IMR-90 (cell line): ENCODE measurements at regions not wholly inside any gene's neighbourhood (a gene's known extent, or its start where the extent isn't known, plus 50 kb on each side); places are given as distances from the start of the nearest gene placed in this dataset.

Experiments used
- ATAC-seq: fragments of 200-7000 bp; cut with Tn5 transposase; 2 replicates; pipeline ENCODE4 v1.9.1; 2020; ENCODE audit warnings: low read depth, mild to moderate bottlenecking, moderate library complexity
- BruUV-seq: library from RNA; stranded (reverse); fragments of 400-500 nt; replicated peaks from 2 replicates; lab custom pipeline; 2021; lab: Mats Ljungman, UMichigan
- CTCF ChIA-PET: fragments of 300-600 bp; formaldehyde crosslinking; extraction: SDS; loops from one replicate; lab custom pipeline; 2021; ENCODE audit warnings: antibody characterized with exemption; lab: Yijun Ruan, JAX
- POLR2A ChIA-PET: fragments of 300-600 bp; sonication (Branson Sonifier 250); formaldehyde crosslinking; loops from one replicate; lab custom pipeline; 2022; ENCODE audit warnings: antibody characterized with exemption; ENCODE audit not compliant: unreplicated experiment; lab: Charles Lee
- DNase-seq: peaks from one replicate; pipeline ENCODE4 v3.0.0; 2013
- H2AFZ ChIP-seq: replicated peaks from 2 replicates; pipeline ENCODE3; 2013; ENCODE audit warnings: low read length, mild to moderate bottlenecking; ENCODE audit not compliant: poor library complexity
- H2AK5ac ChIP-seq: 2 replicates; pipeline ENCODE4 v1.6.1; 2013; ENCODE audit warnings: low read depth, low read length, inconsistent platforms
- H2AK9ac ChIP-seq: replicated peaks from 2 replicates; pipeline ENCODE3; 2013; ENCODE audit warnings: mild to moderate bottlenecking, low read depth, low read length, moderate library complexity; ENCODE audit not compliant: poor library complexity
- H2BK120ac ChIP-seq: 2 replicates; pipeline ENCODE4 v1.6.1; 2013; ENCODE audit warnings: low read depth, low read length, inconsistent platforms
- H2BK15ac ChIP-seq: 3 replicates; pipeline ENCODE4 v1.6.1; 2013; ENCODE audit warnings: low read depth, low read length, inconsistent platforms
- H2BK20ac ChIP-seq: 2 replicates; pipeline ENCODE4 v1.6.1; 2013; ENCODE audit warnings: low read depth, mild to moderate bottlenecking, inconsistent platforms, low read length, moderate library complexity
- H2BK5ac ChIP-seq: 2 replicates; pipeline ENCODE4 v1.6.1; 2013; ENCODE audit warnings: mild to moderate bottlenecking, low read depth, low read length, inconsistent platforms; ENCODE audit not compliant: poor library complexity, severe bottlenecking
- H3K14ac ChIP-seq: replicated peaks from 2 replicates; pipeline ENCODE4 v1.6.1; 2013; ENCODE audit warnings: low read depth, low read length, inconsistent platforms
- H3K18ac ChIP-seq: 2 replicates; pipeline ENCODE4 v1.6.1; 2013; ENCODE audit warnings: low read depth, low read length, control low read depth
- H3K23ac ChIP-seq: 2 replicates; pipeline ENCODE4 v1.6.1; 2013; ENCODE audit warnings: low read depth, low read length, inconsistent platforms
- H3K27ac ChIP-seq: 2 replicates; pipeline ENCODE4 v1.5.1; 2013; ENCODE audit warnings: mild to moderate bottlenecking, control low read depth, low read length; ENCODE audit not compliant: insufficient read depth
- H3K27me3 ChIP-seq: 2 replicates; pipeline ENCODE4 v1.6.1; 2013; ENCODE audit warnings: low read length; ENCODE audit not compliant: control insufficient read depth, insufficient read depth
- H3K36me3 ChIP-seq: 2 replicates; pipeline ENCODE4 v1.6.1; 2013; ENCODE audit warnings: low read length, mixed read lengths; ENCODE audit not compliant: control insufficient read depth, insufficient read depth
- H3K4ac ChIP-seq: 2 replicates; pipeline ENCODE4 v1.6.1; 2013; ENCODE audit warnings: low read depth, low read length, inconsistent platforms
- H3K4me1 ChIP-seq: 2 replicates; pipeline ENCODE4 v1.6.1; 2013; ENCODE audit warnings: low read length, mixed read lengths; ENCODE audit not compliant: control insufficient read depth, insufficient read depth
- H3K4me2 ChIP-seq: 2 replicates; pipeline ENCODE4 v1.6.1; 2013; ENCODE audit warnings: low read depth, mild to moderate bottlenecking, control low read depth, low read length, moderate library complexity
- H3K4me3 ChIP-seq: 2 replicates; pipeline ENCODE4 v1.5.1; 2013; ENCODE audit warnings: low read depth, mild to moderate bottlenecking, control low read depth, low read length, moderate library complexity; ENCODE audit not compliant: insufficient read depth
- H3K56ac ChIP-seq: 2 replicates; pipeline ENCODE4 v1.6.1; 2013; ENCODE audit warnings: low read length, inconsistent platforms; ENCODE audit not compliant: insufficient read depth; ENCODE audit errors: extremely low read depth
- H3K79me1 ChIP-seq, 2 experiments: 2 replicates each; pipeline ENCODE4 v1.6.1; 2013; ENCODE audit warnings: low read length in 2 of 2, inconsistent platforms in 1 of 2, low read depth in 1 of 2
- H3K9ac ChIP-seq: 2 replicates; pipeline ENCODE4 v1.6.1; 2013; ENCODE audit warnings: low read depth, low read length, control low read depth
- H3K9me1 ChIP-seq: 2 replicates; pipeline ENCODE4 v1.6.1; 2013; ENCODE audit warnings: low read length, inconsistent platforms; ENCODE audit not compliant: insufficient read depth
- H3K9me3 ChIP-seq: 2 replicates; pipeline ENCODE4 v1.6.1; 2013; ENCODE audit warnings: low read length; ENCODE audit not compliant: control insufficient read depth, insufficient read depth
- H4K20me1 ChIP-seq: 2 replicates; pipeline ENCODE4 v1.6.1; 2013; ENCODE audit warnings: low read length, inconsistent platforms; ENCODE audit not compliant: insufficient read depth
- H4K5ac ChIP-seq: 2 replicates; pipeline ENCODE4 v1.6.1; 2013; ENCODE audit warnings: mild to moderate bottlenecking, low read depth, low read length, control low read depth
- H4K8ac ChIP-seq, 2 experiments: 2 replicates each; pipeline ENCODE4 v1.6.1; 2013; ENCODE audit warnings: low read depth in 2 of 2, low read length in 2 of 2, control low read depth in 1 of 2, inconsistent platforms in 1 of 2
- H4K91ac ChIP-seq: 2 replicates; pipeline ENCODE4 v1.6.1; 2013; ENCODE audit warnings: low read depth, low read length, inconsistent platforms; ENCODE audit not compliant: insufficient read depth
- CEBPB ChIP-seq: IDR thresholded peaks from 2 replicates; pipeline ENCODE4 v1.6.1; 2012; ENCODE audit warnings: low read depth, low read length, improper control_type of control experiment
- CHD1 ChIP-seq: IDR thresholded peaks from 2 replicates; pipeline ENCODE4 v1.6.1; 2012; ENCODE audit warnings: low read depth, low read length, improper control_type of control experiment
- CTCF ChIP-seq: conservative IDR thresholded peaks from 2 replicates; pipeline ENCODE4 v1.5.1; 2012; ENCODE audit warnings: mild to moderate bottlenecking, low read depth, low read length, improper control_type of control experiment
- ELK1 ChIP-seq: fragments of 150-350 bp; IDR thresholded peaks from 2 replicates; pipeline ENCODE4 v1.6.1; 2016; ENCODE audit warnings: low read depth, mild to moderate bottlenecking, low read length, moderate library complexity, borderline replicate concordance
- FOS ChIP-seq: fragments of 150-350 bp; IDR thresholded peaks from 2 replicates; pipeline ENCODE4 v1.6.1; 2016; ENCODE audit warnings: low read depth, low read length
- MAZ ChIP-seq: IDR thresholded peaks from 2 replicates; pipeline ENCODE4 v1.6.1; 2012; ENCODE audit warnings: low read depth, mild to moderate bottlenecking, low read length, improper control_type of control experiment, moderate library complexity, borderline replicate concordance
- RCOR1 ChIP-seq: IDR thresholded peaks from 2 replicates; pipeline ENCODE4 v1.6.1; 2012; ENCODE audit warnings: mild to moderate bottlenecking, low read length, improper control_type of control experiment; ENCODE audit not compliant: insufficient replicate concordance
- RFX5 ChIP-seq: IDR thresholded peaks from 2 replicates; pipeline ENCODE4 v1.8.0; 2012; ENCODE audit warnings: low read depth, mild to moderate bottlenecking, low read length, moderate library complexity
- SMC3 ChIP-seq: fragments of 150-350 bp; IDR thresholded peaks from 2 replicates; pipeline ENCODE4 v1.6.1; 2016; ENCODE audit warnings: low read depth, mild to moderate bottlenecking, antibody characterized with exemption, low read length, moderate library complexity
- WGBS, 2 experiments: methylation state at CpG; one replicate each; pipeline versions ENCODE4 v1.1.5 to v1.1.7; 2013; ENCODE audit warnings: missing lambda C conversion rate in 2 of 2; ENCODE audit not compliant: insufficient read length in 1 of 2; ENCODE audit errors: extremely low coverage in 2 of 2; 5-methylcytosine and 5-hydroxymethylcytosine counted together
- dilution Hi-C: fragments of 300-500 bp; cut with HindIII; formaldehyde crosslinking; loops from one replicate; pipeline ENCODE4 v1.14.3; 2018; ENCODE audit warnings: low sequenced_read_pairs; ENCODE audit not compliant: unreplicated experiment
- in situ Hi-C: fragments of 300-500 bp; cut with MboI; formaldehyde crosslinking; loops from 3 replicates; pipeline ENCODE4 v1.14.3; 2019; ENCODE audit warnings: low sequenced_read_pairs, inconsistent platforms, mixed read lengths
- intact Hi-C: fragments of 100-400 bp; cut with micrococcal nuclease; formaldehyde crosslinking; loops from 2 replicates; pipeline ENCODE4 v1.10.0; 2022

GRCh38 chr22:27032091-27032761, 374.8 kb downstream of the MIAT start:
- Histone ChIP-seq H3K4me3 (no peak overlapping the region), H3K9me1 (no peaks in the 10 kb centered on the region), H3K4me1 (no peaks in the 10 kb centered on the region), H3K4ac (no peak overlapping the region), H2AK9ac (no peak overlapping the region), H3K9ac (no peak overlapping the region), H3K23ac (no peak overlapping the region), H4K91ac (no peak overlapping the region), H2BK20ac (no peak overlapping the region), H3K79me1 (no peaks in the 10 kb centered on the region), H2AK5ac (no peak overlapping the region), H2BK5ac (no peak overlapping the region), H3K18ac (no peak overlapping the region), H2BK120ac (no peak overlapping the region), H3K27me3 (peaks cover 16% of the 10 kb centered on the region), H3K4me2 (no peak overlapping the region), H3K56ac (no peak overlapping the region), H4K20me1 (no peaks in the 10 kb centered on the region), H2BK15ac (no peak overlapping the region), H3K14ac (no peak overlapping the region), H3K36me3 (no peaks in the 10 kb centered on the region), H3K9me3 (no peaks in the 10 kb centered on the region), H4K5ac (no peak overlapping the region), H3K27ac (no peak overlapping the region), H2AFZ (no peak overlapping the region), H4K8ac (no peak overlapping the region)
- dilution Hi-C loops: no loop called here
- WGBS, 2 experiments: 37% methylated on average over 22 of the region's 29 CpGs; no CpG with 5 or more reads in 1 of the 2 experiments
- no peak for TF ChIP-seq RFX5
- TF ChIP-seq RCOR1: no peak
- TF ChIP-seq CHD1: no peak
- no peak for TF ChIP-seq MAZ
- TF ChIP-seq CEBPB: no peak
- no peak for TF ChIP-seq ELK1
- TF ChIP-seq CTCF: no peak
- no peak for TF ChIP-seq SMC3
- no peak for TF ChIP-seq FOS
- CTCF ChIA-PET: no interaction called here
- POLR2A ChIA-PET: no interaction called here
- ATAC-seq: no peak
- intact Hi-C loops: no loop called here
- in situ Hi-C loops: no loop called here
- DNase-seq: no peak
- BruUV-seq: no TSS peak
